SK-N-SH (cell line): ENCODE measurements at regions not wholly inside any gene's neighbourhood (a gene's known extent, or its start where the extent isn't known, plus 50 kb on each side); places are given as distances from the start of the nearest gene placed in this dataset.

Experiments
- CTCF ChIA-PET: fragments of 300-600, 350-600 bp; formaldehyde crosslinking; extraction: SDS; loops from one replicate; lab custom pipeline; 2021; lab: Yijun Ruan, JAX
- POLR2A ChIA-PET: fragments of 350-600 bp; sonication (Branson Sonifier 250); formaldehyde crosslinking; extraction: SDS; loops from one replicate; lab custom pipeline; 2020; ENCODE audit warnings: antibody characterized with exemption, inconsistent platforms; lab: Yijun Ruan, JAX
- DNase-seq: peaks from one replicate; pipeline ENCODE4 v3.0.0; 2012
- H2AFZ ChIP-seq: fragments of 200-600 bp; sonication (generic); 2 replicates; pipeline ENCODE4 v1.8.1; 2016; ENCODE audit warnings: antibody characterized with exemption, mild to moderate bottlenecking, low read depth
- H3F3A ChIP-seq: fragments of 200-600 bp; sonication (generic); replicated peaks from 2 replicates; pipeline ENCODE3; 2016; ENCODE audit warnings: antibody characterized with exemption, mild to moderate bottlenecking; ENCODE audit not compliant: insufficient read depth
- H3K27ac ChIP-seq, 2 experiments: fragments of 200-500 bp in 1 of 2; fragments of 200-600 bp in 1 of 2; sonication (Bioruptor generic) in 1 of 2; sonication (generic), shearing (Covaris generic) in 1 of 2; 2 replicates each; pipeline versions ENCODE4 v1.5.1 to v1.6.1; 2014 to 2016; ENCODE audit warnings: low read depth in 2 of 2, inconsistent platforms in 1 of 2, low read length in 1 of 2, mild to moderate bottlenecking in 1 of 2, mixed read lengths in 1 of 2
- H3K27me3 ChIP-seq: fragments of 200-600 bp; sonication (generic), shearing (Covaris generic); 2 replicates; pipeline ENCODE4 v1.6.1; 2016; ENCODE audit warnings: mixed run types; ENCODE audit not compliant: insufficient read depth
- H3K36me3 ChIP-seq, 2 experiments: fragments of 200-500 bp in 1 of 2; fragments of 200-600 bp in 1 of 2; sonication (Bioruptor generic) in 1 of 2; sonication (generic) in 1 of 2; replicated peaks in 1 of 2; 2 replicates each; pipeline versions ENCODE3 to v1.5.1; 2014 to 2016; ENCODE audit warnings: low read length in 1 of 2, mild to moderate bottlenecking in 1 of 2; ENCODE audit not compliant: insufficient read depth in 2 of 2, control insufficient read depth in 1 of 2
- H3K4me1 ChIP-seq, 2 experiments: fragments of 200-500 bp in 1 of 2; fragments of 200-600 bp in 1 of 2; sonication (Bioruptor generic) in 1 of 2; sonication (generic), shearing (Covaris generic) in 1 of 2; 2 replicates each; pipeline versions ENCODE4 v1.5.1 to v1.6.1; 2014 to 2016; ENCODE audit warnings: low read depth in 1 of 2, low read length in 1 of 2, mixed run types in 1 of 2; ENCODE audit not compliant: insufficient read depth in 2 of 2, control insufficient read depth in 1 of 2
- H3K4me2 ChIP-seq: fragments of 200-600 bp; sonication (generic), shearing (Covaris generic); 2 replicates; pipeline ENCODE4 v1.6.1; 2017; ENCODE audit warnings: mixed run types
- H3K4me3 ChIP-seq, 2 experiments: fragments of 200-500 bp in 1 of 2; fragments of 200-600 bp in 1 of 2; sonication (Bioruptor generic) in 1 of 2; sonication (generic), shearing (Covaris generic) in 1 of 2; 2 replicates each; pipeline versions ENCODE4 v1.5.1 to v1.8.1; 2014 to 2016; ENCODE audit warnings: low read depth in 2 of 2, inconsistent platforms in 1 of 2, low read length in 1 of 2, mild to moderate bottlenecking in 1 of 2, mixed read lengths in 1 of 2, moderate library complexity in 1 of 2
- H3K79me2 ChIP-seq: fragments of 200-600 bp; sonication (generic); 2 replicates; pipeline ENCODE4 v1.8.1; 2017; ENCODE audit warnings: mild to moderate bottlenecking; ENCODE audit not compliant: insufficient read depth
- H3K9ac ChIP-seq: fragments of 200-600 bp; sonication (generic); 2 replicates; pipeline ENCODE4 v1.6.1; 2017; ENCODE audit warnings: mixed run types
- H3K9me2 ChIP-seq: fragments of 200-600 bp; sonication (generic); 2 replicates; pipeline ENCODE4 v1.6.1; 2017; ENCODE audit warnings: mixed run types
- H3K9me3 ChIP-seq: fragments of 200-600 bp; sonication (generic); 2 replicates; pipeline ENCODE4 v1.6.1; 2017; ENCODE audit warnings: mixed run types, mild to moderate bottlenecking, moderate library complexity
- H4K20me1 ChIP-seq: fragments of 200-600 bp; sonication (generic); 2 replicates; pipeline ENCODE4 v1.6.1; 2017; ENCODE audit warnings: mild to moderate bottlenecking, mixed run types; ENCODE audit not compliant: insufficient read depth
- CTCF ChIP-seq: fragments of 200-600 bp; sonication (generic); IDR thresholded peaks from 2 replicates; pipeline ENCODE4 v1.6.1; 2017; ENCODE audit warnings: antibody characterized with exemption, mild to moderate bottlenecking, moderate library complexity
- EP300 ChIP-seq, 2 experiments: IDR thresholded peaks; 2 replicates each; pipeline versions ENCODE4 v1.4.0 to v1.6.1; 2012; ENCODE audit warnings: borderline replicate concordance in 1 of 2, low read depth in 1 of 2, low read length in 1 of 2
- EZH2phosphoT487 ChIP-seq: fragments of 200-600 bp; sonication (generic); IDR thresholded peaks from 2 replicates; pipeline ENCODE4 v1.6.1; 2017; ENCODE audit warnings: low read depth, mixed run types, mild to moderate bottlenecking, antibody characterized with exemption, moderate library complexity, borderline replicate concordance
- FOSL2 ChIP-seq: IDR thresholded peaks from 2 replicates; pipeline ENCODE4 v1.4.0; 2012; ENCODE audit warnings: low read depth, mild to moderate bottlenecking, moderate library complexity, borderline replicate concordance
- FOXJ3 ChIP-seq: sonication (generic); formaldehyde crosslinking; IDR thresholded peaks from 2 replicates; pipeline ENCODE4 v1.5.1; 2020; ENCODE audit warnings: mild to moderate bottlenecking, missing genetic modification reagents
- FOXM1 ChIP-seq: IDR thresholded peaks from 2 replicates; pipeline ENCODE4 v1.4.0; 2012; ENCODE audit warnings: low read depth, mild to moderate bottlenecking
- IRF3 ChIP-seq: fragments of 150-350 bp; IDR thresholded peaks from 2 replicates; pipeline ENCODE4 v1.6.1; 2016; ENCODE audit warnings: mild to moderate bottlenecking, low read depth, low read length
- JUND ChIP-seq: IDR thresholded peaks from 2 replicates; pipeline ENCODE4 v1.4.0; 2012
- MAX ChIP-seq: IDR thresholded peaks from 2 replicates; pipeline ENCODE4 v1.4.0; 2012; ENCODE audit warnings: low read depth
- RCOR1 ChIP-seq: fragments of 150-350 bp; IDR thresholded peaks from 2 replicates; pipeline ENCODE4 v1.6.1; 2017; ENCODE audit warnings: antibody characterized with exemption, low read length
- RFX5 ChIP-seq: IDR thresholded peaks from 2 replicates; pipeline ENCODE4 v1.6.1; 2012; ENCODE audit warnings: mild to moderate bottlenecking, improper control_type of control experiment, low read length
- RXRA ChIP-seq: IDR thresholded peaks from 2 replicates; pipeline ENCODE4 v1.4.0; 2012; ENCODE audit warnings: low read depth, mild to moderate bottlenecking, borderline replicate concordance
- SMC3 ChIP-seq: IDR thresholded peaks from 2 replicates; pipeline ENCODE4 v1.6.1; 2012; ENCODE audit warnings: low read depth, low read length, improper control_type of control experiment
- TCF12 ChIP-seq: IDR thresholded peaks from 2 replicates; pipeline ENCODE4 v1.4.0; 2012
- TEAD4 ChIP-seq: IDR thresholded peaks from 2 replicates; pipeline ENCODE4 v1.4.0; 2012; ENCODE audit warnings: mild to moderate bottlenecking, borderline replicate concordance; ENCODE audit not compliant: insufficient read depth
- USF1 ChIP-seq: IDR thresholded peaks from 2 replicates; pipeline ENCODE4 v1.4.0; 2012; ENCODE audit warnings: low read depth, borderline replicate concordance
- USF2 ChIP-seq: fragments of 150-350 bp; IDR thresholded peaks from 2 replicates; pipeline ENCODE4 v1.6.1; 2017; ENCODE audit warnings: antibody characterized with exemption, low read length, low read depth, borderline replicate concordance
- YY1 ChIP-seq: IDR thresholded peaks from 2 replicates; pipeline ENCODE4 v1.4.0; 2012; ENCODE audit warnings: low read depth, mild to moderate bottlenecking
- WGBS: methylation state at CpG from one replicate; pipeline ENCODE4 v1.1.6; 2017; ENCODE audit warnings: low lambda C conversion rate; 5-methylcytosine and 5-hydroxymethylcytosine counted together

- TF ChIP-seq RCOR1 (no peak), FOXJ3 (CRISPR knock-in tag) (no peak), FOXM1 (no peak), MAX (no peak), TCF12 (no peak), RXRA (no peak), TEAD4 (no peak), SMC3 (no peak), FOSL2 (no peak)
- Histone ChIP-seq H4K20me1 (no peaks in the 10 kb centered on the region), H3K9me3 (no peaks in the 10 kb centered on the region), H3K4me2 (no peak overlapping the region), H3K27me3 (no peaks in the 10 kb centered on the region), H3K79me2 (no peaks in the 10 kb centered on the region), H3K9me2 (no peaks in the 10 kb centered on the region), H3F3A (no peaks in the 10 kb centered on the region), H3K9ac (no peak overlapping the region), H2AFZ (no peak overlapping the region), H3K27ac (no peak overlapping the region), H3K4me1 (no peaks in the 10 kb centered on the region; a peak in 1 of 4 replicates), H3K4me3 (no peak overlapping the region), H3K36me3 (no peaks in the 10 kb centered on the region)
- WGBS, result 21% methylated on average over 3 of the region's 3 CpGs
- DNase-seq, result no peak
- POLR2A ChIA-PET, result no interaction called here
- CTCF ChIA-PET, result interaction anchor here (1.1 kb wide), 1 partner anchor 14 kb away, joined by 4 read pairs; no protein-coding TSS in a partner anchor
These were observed 106.5 kb upstream of the CMC1 start for GRCh38 chr3:28134792-28135375.

- Histone ChIP-seq H3K27me3 (no peaks in the 10 kb centered on the region), H3K9me3 (no peaks in the 10 kb centered on the region)
- TF ChIP-seq IRF3 (no peak), MAX (no peak), EP300 (IDR thresholded peaks at IDR 0.05; ENCODE audit: borderline replicate concordance in 1 of 2, low read depth in 1 of 2, low read length in 1 of 2) (no peak), FOXJ3 (CRISPR knock-in tag) (no peak), RXRA (no peak), EZH2phosphoT487 (no peak), YY1 (no peak), RFX5 (no peak), JUND (no peak), FOSL2 (no peak), TCF12 (no peak), CTCF (no peak), USF1 (no peak), TEAD4 (no peak), USF2 (no peak)
These were observed 104.7 kb upstream of the CMC1 start for GRCh38 chr3:28136607-28137216.

More at GRCh38 chr3:28136607-28137216, 104.7 kb upstream of the CMC1 start:
- Histone ChIP-seq H4K20me1 (no peaks in the 10 kb centered on the region), H3F3A (no peaks in the 10 kb centered on the region), H3K4me3 (no peak overlapping the region), H3K9ac (no peak overlapping the region), H3K27ac (no peak overlapping the region), H3K4me2 (no peak overlapping the region), H3K36me3 (no peaks in the 10 kb centered on the region), H3K9me2 (no peaks in the 10 kb centered on the region), H2AFZ (no peak overlapping the region), H3K4me1 (no peaks in the 10 kb centered on the region; a peak in 1 of 4 replicates), H3K79me2 (no peaks in the 10 kb centered on the region)
- POLR2A ChIA-PET, result no interaction called here
- DNase-seq, result no peak
- CTCF ChIA-PET, result interaction anchor here (0.9 kb wide), 1 partner anchor 80 kb away, joined by 3 read pairs; no protein-coding TSS in a partner anchor
- WGBS, result 13% methylated on average over 2 of the region's 2 CpGs
